ENCODE measurements at regions not wholly inside any gene's neighbourhood (a gene's known extent, or its start where the extent isn't known, plus 50 kb on each side); places are given as distances from the start of the nearest gene placed in this dataset.

DNA sequence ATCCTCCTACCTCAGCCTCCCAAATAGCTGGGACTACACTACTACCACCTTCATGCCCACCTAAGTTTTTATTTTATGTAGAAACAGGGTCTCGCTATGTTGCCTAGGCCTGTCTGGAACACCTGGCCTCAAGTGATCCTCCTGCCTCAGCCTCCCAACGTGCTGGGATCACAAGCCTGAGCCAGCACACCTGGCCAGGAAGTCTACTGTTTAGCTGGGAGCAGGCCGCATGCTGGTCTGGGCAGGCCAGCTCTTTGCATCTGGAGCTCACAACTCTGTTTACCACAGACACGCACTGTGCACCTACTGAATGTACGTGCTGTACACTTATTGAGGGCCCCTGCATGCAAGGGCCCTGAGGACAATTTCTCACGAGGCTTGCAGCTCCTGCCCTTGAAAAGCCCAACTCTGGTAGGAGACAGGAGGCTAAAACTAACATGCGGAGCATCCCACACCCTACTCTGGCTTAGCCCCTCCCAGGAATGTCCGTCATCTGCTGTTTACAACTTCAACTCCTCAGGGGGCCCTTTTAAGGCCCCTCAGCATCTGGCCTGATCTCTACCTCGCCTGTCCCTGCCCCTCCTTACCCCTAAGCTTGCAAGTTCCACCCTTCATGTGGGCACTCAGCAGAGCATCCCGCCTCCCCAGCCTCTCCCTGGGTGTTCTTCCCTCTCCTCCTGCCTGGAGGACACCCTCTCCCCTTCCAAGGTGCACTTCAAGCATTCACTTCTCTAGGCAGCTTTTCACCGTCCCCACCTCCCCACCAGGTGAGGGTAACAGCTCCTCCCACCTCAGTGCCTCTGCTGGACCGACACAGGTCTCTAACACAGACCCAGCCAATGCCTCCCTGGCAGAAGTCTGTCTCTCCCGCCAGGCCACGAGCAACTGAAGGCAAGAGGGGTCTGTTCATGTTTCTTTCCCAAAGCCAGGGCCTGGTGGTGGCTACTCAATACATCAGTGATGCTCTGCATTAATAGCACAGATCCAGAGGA is 114.2 kb upstream of the UQCRFS1 start:
- no peak overlapping the region for H4K91ac ChIP-seq (replicated peaks; ENCODE audit: insufficient read length, low read length)
- DNase-seq (ENCODE audit: low read depth in 1 of 2, low spot score in 2 of 2) = no peak
- H3K23ac ChIP-seq (ENCODE audit: insufficient read length) = no peak overlapping the region
- WGBS, 2 experiments (ENCODE audit: extremely low coverage in 1 of 2, insufficient coverage in 1 of 2, insufficient read length in 1 of 2, insufficient replicate concordance in 2 of 2, low coverage in 1 of 2, low lambda C conversion rate in 2 of 2, missing lambda C conversion rate in 1 of 2) = 70% methylated on average over 14 of the region's 14 CpGs; no CpG with 5 or more reads in 1 of the 2 experiments
- H4K20me1 ChIP-seq (replicated peaks in 1 of 2; ENCODE audit: control insufficient read depth in 1 of 2, insufficient read depth in 2 of 2, low read length in 2 of 2) = peaks cover 0 to 2% of the 10 kb centered on the region in 2 experiments
- no peak overlapping the region for H4K5ac ChIP-seq (ENCODE audit: insufficient read length, low read depth, low read length)
- ChIA-PET CTCF (ENCODE audit: partially characterized antibody) (interaction anchor here (0.9 kb wide), 1 partner anchor 42 kb away, joined by 3 read pairs; no protein-coding TSS in a partner anchor), POLR2A (ENCODE audit: partially characterized antibody) (no interaction called here)
- H3K9me3 ChIP-seq (ENCODE audit: insufficient read depth in 2 of 2, low read depth in 1 of 2, low read length in 1 of 2) = no peaks in the 10 kb centered on the region; a peak in 1 of 4 replicates
- no peak overlapping the region for H3K4me2 ChIP-seq (ENCODE audit: insufficient read depth in 1 of 2, low read depth in 2 of 2, low read length in 2 of 2)
- no peaks in the 10 kb centered on the region for H3K79me1 ChIP-seq (ENCODE audit: low read depth, low read length)
- no peak overlapping the region for H3K14ac ChIP-seq (ENCODE audit: insufficient read length)
- H3K27ac ChIP-seq (ENCODE audit: low read depth, low read length) = no peak overlapping the region
- no peak overlapping the region for H3K4me3 ChIP-seq (ENCODE audit: extremely low read depth in 1 of 4, insufficient read depth in 2 of 4, low read depth in 3 of 4, low read length in 4 of 4)
- no peak overlapping the region for H3K56ac ChIP-seq (replicated peaks; ENCODE audit: insufficient read length, low read depth, low read length)
- H3K4ac ChIP-seq (replicated peaks; ENCODE audit: insufficient read length, low read depth, low read length) = no peak overlapping the region
- no peak overlapping the region for H2BK120ac ChIP-seq (replicated peaks; ENCODE audit: low read depth, low read length)
- no peak overlapping the region for H3K9ac ChIP-seq (replicated peaks in 1 of 4; ENCODE audit: extremely low read depth in 1 of 4, low read depth in 3 of 4, low read length in 3 of 4)
- no peak overlapping the region for H2BK20ac ChIP-seq (ENCODE audit: low read length)
- no peak overlapping the region for H2AFZ ChIP-seq (ENCODE audit: low read length)
- H3K27me3 ChIP-seq (replicated peaks in 1 of 4; ENCODE audit: control insufficient read depth in 3 of 4, extremely low read depth in 1 of 4, insufficient read depth in 3 of 4, low read length in 3 of 4) = no peaks in the 10 kb centered on the region; a peak in 2 of 7 replicates
- no peak overlapping the region for H2BK15ac ChIP-seq (ENCODE audit: low read length)
- FAIRE-seq = no peak
- H3K79me2 ChIP-seq (ENCODE audit: control insufficient read depth in 1 of 2, insufficient read depth in 2 of 2, low read length in 2 of 2) = no peaks in the 10 kb centered on the region
- no peaks in the 10 kb centered on the region for H3K36me3 ChIP-seq (ENCODE audit: control insufficient read depth in 2 of 4, insufficient read depth in 4 of 4, low read length in 3 of 4)
- no peak overlapping the region for H2AK5ac ChIP-seq (ENCODE audit: low read depth, low read length)
- no peaks in the 10 kb centered on the region for H3K23me2 ChIP-seq (ENCODE audit: low read depth, low read length)
- TF ChIP-seq SP1 (IDR thresholded peaks at IDR 0.05; ENCODE audit: low read depth, low read length) = no peak
- no peak for TF ChIP-seq RAD21 (IDR thresholded peaks at IDR 0.05 in 1 of 2, conservative IDR thresholded peaks at IDR 0.05 in 1 of 2; ENCODE audit: low read depth in 2 of 2, low read length in 2 of 2)
- TF ChIP-seq EP300 (IDR thresholded peaks at IDR 0.05; ENCODE audit: borderline replicate concordance in 1 of 2, low read depth in 2 of 2, low read length in 2 of 2) = 0 out of 3 replicates have a peak, but pooled peaks of 1 of the 2 experiments have one; percentile 5
- 0 out of 2 replicates have a peak, but pooled peaks have one; percentile 16 for TF ChIP-seq TCF12 (IDR thresholded peaks at IDR 0.05; ENCODE audit: low read depth, low read length)
- H2BK12ac ChIP-seq (ENCODE audit: low read depth, low read length) = no peak overlapping the region
- H3K4me1 ChIP-seq (replicated peaks in 1 of 4; ENCODE audit: control insufficient read depth in 3 of 4, insufficient read depth in 4 of 4, low read length in 3 of 4) = no peaks in the 10 kb centered on the region; a peak in 1 of 7 replicates
- H4K8ac ChIP-seq (ENCODE audit: extremely low read depth, insufficient read depth, low read length) = no peak overlapping the region
- no peak overlapping the region for H2BK5ac ChIP-seq (ENCODE audit: low read depth, low read length)
- no peak overlapping the region for H3K18ac ChIP-seq (ENCODE audit: extremely low read depth, low read length)
